ENCODE measurements at regions not wholly inside any gene's neighbourhood (a gene's known extent, or its start where the extent isn't known, plus 50 kb on each side); places are given as distances from the start of the nearest gene placed in this dataset.
A peak's percentile ranks its signal among the peaks of the same experiment; 100 is the strongest.
"Not testable (repeated sequence)": the region's sequence is repeated elsewhere in the genome, so short reads cannot be mapped to it uniquely, and the experiment has no call there.

- no peak overlapping the region for H3K9ac ChIP-seq (ENCODE audit: low read length)
- no peaks in the 10 kb centered on the region for H4K20me1 ChIP-seq (ENCODE audit: insufficient read depth, low read depth, low read length)
- peaks cover 7% of the 10 kb centered on the region for H3K4me1 ChIP-seq (ENCODE audit: low read length)
- no peaks in the 10 kb centered on the region for H3K36me3 ChIP-seq (ENCODE audit: insufficient read depth, low read length)
- H3K27me3 ChIP-seq (ENCODE audit: low read length) = 0 out of 2 replicates have a peak, but pooled peaks cover 2% of the 10 kb centered on the region
- no peak overlapping the region for H3K4me2 ChIP-seq (ENCODE audit: low read depth, low read length, poor library complexity, severe bottlenecking)
- H3K9me2 ChIP-seq (replicated peaks; ENCODE audit: insufficient read depth, low read length) = no peaks in the 10 kb centered on the region
- H2AFZ ChIP-seq (ENCODE audit: low read length) = no peak overlapping the region
- no peak overlapping the region for H3K27ac ChIP-seq (ENCODE audit: low read length)
- DNase-seq = no peak
- no peaks in the 10 kb centered on the region for H3K9me3 ChIP-seq (ENCODE audit: low read length)
- no peak overlapping the region for H3K4me3 ChIP-seq (ENCODE audit: low read length)
- no peaks in the 10 kb centered on the region for H3K79me2 ChIP-seq (ENCODE audit: low read length)
These were observed 143.3 kb upstream of the RFLNA start for GRCh38 chr12:124151583-124151982.

- peaks cover 2% of the 10 kb centered on the region for H3K4me1 ChIP-seq (ENCODE audit: low read length)
- no peak overlapping the region for H3K4me2 ChIP-seq (ENCODE audit: low read depth, low read length, poor library complexity, severe bottlenecking)
- no peak overlapping the region for H3K27ac ChIP-seq (ENCODE audit: low read length)
- H3K9me2 ChIP-seq (replicated peaks; ENCODE audit: insufficient read depth, low read length) = no peaks in the 10 kb centered on the region
- no peak for DNase-seq
- H3K36me3 ChIP-seq (ENCODE audit: insufficient read depth, low read length) = no peaks in the 10 kb centered on the region
- H3K79me2 ChIP-seq (ENCODE audit: low read length) = no peaks in the 10 kb centered on the region
- H3K9me3 ChIP-seq (ENCODE audit: low read length) = no peaks in the 10 kb centered on the region
- H3K4me3 ChIP-seq (ENCODE audit: low read length) = no peak overlapping the region
- H3K9ac ChIP-seq (ENCODE audit: low read length) = no peak overlapping the region
- H2AFZ ChIP-seq (ENCODE audit: low read length) = no peak overlapping the region
- no peaks in the 10 kb centered on the region for H4K20me1 ChIP-seq (ENCODE audit: insufficient read depth, low read depth, low read length)
- 0 out of 2 replicates have a peak, but pooled peaks cover 2% of the 10 kb centered on the region for H3K27me3 ChIP-seq (ENCODE audit: low read length)
These were observed 142.2 kb upstream of the RFLNA start for GRCh38 chr12:124152731-124153130.

GRCh38 chr12:124153392-124153791, 141.5 kb upstream of the RFLNA start:
- Histone ChIP-seq H4K20me1 (ENCODE audit: insufficient read depth, low read depth, low read length) (no peaks in the 10 kb centered on the region), H3K27me3 (ENCODE audit: low read length) (0 out of 2 replicates have a peak, but pooled peaks cover 2% of the 10 kb centered on the region), H3K79me2 (ENCODE audit: low read length) (no peaks in the 10 kb centered on the region), H3K9me3 (ENCODE audit: low read length) (no peaks in the 10 kb centered on the region), H3K9ac (ENCODE audit: low read length) (no peak overlapping the region), H3K27ac (ENCODE audit: low read length) (no peak overlapping the region), H3K4me2 (ENCODE audit: low read depth, low read length, poor library complexity, severe bottlenecking) (no peak overlapping the region), H3K36me3 (ENCODE audit: insufficient read depth, low read length) (no peaks in the 10 kb centered on the region), H2AFZ (ENCODE audit: low read length) (no peak overlapping the region), H3K9me2 (replicated peaks; ENCODE audit: insufficient read depth, low read length) (no peaks in the 10 kb centered on the region), H3K4me3 (ENCODE audit: low read length) (no peak overlapping the region), H3K4me1 (ENCODE audit: low read length) (no peaks in the 10 kb centered on the region)
- DNase-seq = no peak

GRCh38 chr12:124157406-124157805, 137.5 kb upstream of the RFLNA start:
- Histone ChIP-seq H2AFZ (ENCODE audit: low read length) (no peak overlapping the region), H3K9me3 (ENCODE audit: low read length) (no peaks in the 10 kb centered on the region), H3K9ac (ENCODE audit: low read length) (no peak overlapping the region), H3K36me3 (ENCODE audit: insufficient read depth, low read length) (no peaks in the 10 kb centered on the region), H3K4me1 (ENCODE audit: low read length) (no peaks in the 10 kb centered on the region), H3K9me2 (replicated peaks; ENCODE audit: insufficient read depth, low read length) (no peaks in the 10 kb centered on the region), H3K4me2 (ENCODE audit: low read depth, low read length, poor library complexity, severe bottlenecking) (no peak overlapping the region), H3K4me3 (ENCODE audit: low read length) (no peak overlapping the region), H3K79me2 (ENCODE audit: low read length) (no peaks in the 10 kb centered on the region), H3K27ac (ENCODE audit: low read length) (no peak overlapping the region), H4K20me1 (ENCODE audit: insufficient read depth, low read depth, low read length) (no peaks in the 10 kb centered on the region), H3K27me3 (ENCODE audit: low read length) (0 out of 2 replicates have a peak, but pooled peaks cover 2% of the 10 kb centered on the region)
- DNase-seq = no peak

GRCh38 chr12:124159655-124160054, 135.2 kb upstream of the RFLNA start:
- no peak overlapping the region for H3K9ac ChIP-seq (ENCODE audit: low read length)
- H3K79me2 ChIP-seq (ENCODE audit: low read length) = no peaks in the 10 kb centered on the region
- no peaks in the 10 kb centered on the region for H3K36me3 ChIP-seq (ENCODE audit: insufficient read depth, low read length)
- H3K27ac ChIP-seq (ENCODE audit: low read length) = no peak overlapping the region
- H3K9me3 ChIP-seq (ENCODE audit: low read length) = no peaks in the 10 kb centered on the region
- no peak overlapping the region for H3K4me2 ChIP-seq (ENCODE audit: low read depth, low read length, poor library complexity, severe bottlenecking)
- H3K4me3 ChIP-seq (ENCODE audit: low read length) = no peak overlapping the region
- DNase-seq = no peak
- H3K9me2 ChIP-seq (replicated peaks; ENCODE audit: insufficient read depth, low read length) = no peaks in the 10 kb centered on the region
- no peaks in the 10 kb centered on the region for H3K27me3 ChIP-seq (ENCODE audit: low read length)
- H3K4me1 ChIP-seq (ENCODE audit: low read length) = no peaks in the 10 kb centered on the region
- H2AFZ ChIP-seq (ENCODE audit: low read length) = no peak overlapping the region
- H4K20me1 ChIP-seq (ENCODE audit: insufficient read depth, low read depth, low read length) = no peaks in the 10 kb centered on the region

- no peaks in the 10 kb centered on the region for H3K9me2 ChIP-seq (replicated peaks; ENCODE audit: insufficient read depth, low read length)
- DNase-seq = no peak
- no peaks in the 10 kb centered on the region for H3K36me3 ChIP-seq (ENCODE audit: insufficient read depth, low read length)
- no peaks in the 10 kb centered on the region for H3K4me1 ChIP-seq (ENCODE audit: low read length)
- no peaks in the 10 kb centered on the region for H3K27me3 ChIP-seq (ENCODE audit: low read length)
- no peaks in the 10 kb centered on the region for H3K9me3 ChIP-seq (ENCODE audit: low read length)
- no peak overlapping the region for H2AFZ ChIP-seq (ENCODE audit: low read length)
- no peaks in the 10 kb centered on the region for H4K20me1 ChIP-seq (ENCODE audit: insufficient read depth, low read depth, low read length)
- H3K4me2 ChIP-seq (ENCODE audit: low read depth, low read length, poor library complexity, severe bottlenecking) = no peak overlapping the region
- no peak overlapping the region for H3K27ac ChIP-seq (ENCODE audit: low read length)
- no peak overlapping the region for H3K4me3 ChIP-seq (ENCODE audit: low read length)
- H3K9ac ChIP-seq (ENCODE audit: low read length) = no peak overlapping the region
- no peaks in the 10 kb centered on the region for H3K79me2 ChIP-seq (ENCODE audit: low read length)
These were observed 134.7 kb upstream of the RFLNA start for GRCh38 chr12:124160097-124160756.

- not testable (repeated sequence) for H3K9me2 ChIP-seq (replicated peaks; ENCODE audit: insufficient read depth, low read length); H3K9me3 ChIP-seq (ENCODE audit: low read length); H3K9ac ChIP-seq (ENCODE audit: low read length); H3K79me2 ChIP-seq (ENCODE audit: low read length); H3K27me3 ChIP-seq (ENCODE audit: low read length); H3K4me3 ChIP-seq (ENCODE audit: low read length); DNase-seq; H3K27ac ChIP-seq (ENCODE audit: low read length); H3K4me2 ChIP-seq (ENCODE audit: low read depth, low read length, poor library complexity, severe bottlenecking); H2AFZ ChIP-seq (ENCODE audit: low read length); H3K4me1 ChIP-seq (ENCODE audit: low read length); H4K20me1 ChIP-seq (ENCODE audit: insufficient read depth, low read depth, low read length); H3K36me3 ChIP-seq (ENCODE audit: insufficient read depth, low read length)
These were observed 133.5 kb upstream of the RFLNA start for GRCh38 chr12:124161402-124161801.

- H3K79me2 ChIP-seq (ENCODE audit: low read length) = no peaks in the 10 kb centered on the region
- no peak overlapping the region for H3K4me2 ChIP-seq (ENCODE audit: low read depth, low read length, poor library complexity, severe bottlenecking)
- H3K9ac ChIP-seq (ENCODE audit: low read length) = no peak overlapping the region
- no peaks in the 10 kb centered on the region for H3K36me3 ChIP-seq (ENCODE audit: insufficient read depth, low read length)
- H3K27me3 ChIP-seq (ENCODE audit: low read length) = no peaks in the 10 kb centered on the region
- H3K9me3 ChIP-seq (ENCODE audit: low read length) = no peaks in the 10 kb centered on the region
- H3K9me2 ChIP-seq (replicated peaks; ENCODE audit: insufficient read depth, low read length) = no peaks in the 10 kb centered on the region
- H3K4me3 ChIP-seq (ENCODE audit: low read length) = no peak overlapping the region
- H3K27ac ChIP-seq (ENCODE audit: low read length) = no peak overlapping the region
- no peaks in the 10 kb centered on the region for H4K20me1 ChIP-seq (ENCODE audit: insufficient read depth, low read depth, low read length)
- no peak overlapping the region for H2AFZ ChIP-seq (ENCODE audit: low read length)
- DNase-seq = peak; percentile 66
- no peaks in the 10 kb centered on the region for H3K4me1 ChIP-seq (ENCODE audit: low read length)
These were observed 132.5 kb upstream of the RFLNA start for GRCh38 chr12:124162151-124163110.

All from Karpas-422 (cell line).